GM12878 (cell line): ENCODE measurements at regions not wholly inside any gene's neighbourhood (a gene's known extent, or its start where the extent isn't known, plus 50 kb on each side); places are given as distances from the start of the nearest gene placed in this dataset.

Source experiments
- ATAC-seq: fragments of 200-7000 bp; cut with Tn5 transposase; 3 replicates; pipeline ENCODE4 v1.9.1; 2020; ENCODE audit warnings: mild to moderate bottlenecking, moderate library complexity
- BruUV-seq: library from RNA; stranded (reverse); fragments of 400-500 nt; replicated peaks from 2 replicates; lab custom pipeline; 2021; lab: Mats Ljungman, UMichigan
- CTCF ChIA-PET: fragments of 300-600 bp; sonication (Branson Sonifier 250); formaldehyde crosslinking; extraction: SDS; loops from one replicate; lab custom pipeline; 2021; ENCODE audit warnings: inconsistent platforms; lab: Yijun Ruan, JAX
- POLR2A ChIA-PET: fragments of 350-600 bp; formaldehyde crosslinking; extraction: SDS; loops from one replicate; lab custom pipeline; 2021; ENCODE audit warnings: inconsistent platforms; lab: Charles Lee
- RAD21 ChIA-PET: fragments of 300-600 bp; sonication (Branson Sonifier 250); formaldehyde crosslinking; loops from one replicate; lab custom pipeline; 2023; ENCODE audit warnings: antibody characterized with exemption; ENCODE audit not compliant: unreplicated experiment; lab: Charles Lee
- SMC1A ChIA-PET: fragments of 300-600 bp; sonication (Branson Sonifier 250); formaldehyde crosslinking; loops from one replicate; lab custom pipeline; 2023; ENCODE audit not compliant: unreplicated experiment, uncharacterized antibody; lab: Charles Lee
- DNase-seq: peaks from one replicate; pipeline ENCODE4 v3.0.0-alpha.2; 2011; ENCODE audit warnings: low read depth, low spot score
- FAIRE-seq: peaks from 3 replicates; lab custom pipeline; 2011; peaks lifted over from hg19 to GRCh38; lab: Jason Lieb, UNC
- H2AFZ ChIP-seq: 2 replicates; pipeline ENCODE4 v1.6.0; 2011; ENCODE audit warnings: low read depth, low read length, control low read depth; ENCODE audit not compliant: control insufficient read depth
- H3K27ac ChIP-seq: 2 replicates; pipeline ENCODE4 v1.5.1; 2011; ENCODE audit warnings: control low read depth; ENCODE audit not compliant: control insufficient read depth, insufficient read depth
- H3K27me3 ChIP-seq, 2 experiments: replicated peaks in 1 of 2; 2 replicates each; pipeline versions ENCODE4 v1.6.0 to v1.6.1; 2011; ENCODE audit warnings: low read length in 1 of 2; ENCODE audit not compliant: control insufficient read depth in 2 of 2, insufficient read depth in 2 of 2
- H3K36me3 ChIP-seq, 2 experiments: 2 replicates each; pipeline ENCODE4 v1.5.1; 2011; ENCODE audit warnings: low read length in 1 of 2; ENCODE audit not compliant: control insufficient read depth in 2 of 2, insufficient read depth in 2 of 2
- H3K4me1 ChIP-seq: 2 replicates; pipeline ENCODE4 v1.6.1; 2011; ENCODE audit warnings: mild to moderate bottlenecking, low read length, moderate library complexity, mixed read lengths; ENCODE audit not compliant: control insufficient read depth, insufficient read depth
- H3K4me2 ChIP-seq: 2 replicates; pipeline ENCODE4 v1.6.0; 2011; ENCODE audit warnings: control low read depth; ENCODE audit not compliant: control insufficient read depth, insufficient read depth
- H3K4me3 ChIP-seq: fragments of 200-600 bp; sonication (generic); 2 replicates; pipeline ENCODE4 v1.5.1; 2016
- H3K79me2 ChIP-seq: 2 replicates; pipeline ENCODE4 v1.6.0; 2011; ENCODE audit warnings: low read length; ENCODE audit not compliant: control insufficient read depth, insufficient read depth
- H3K9ac ChIP-seq: 2 replicates; pipeline ENCODE4 v1.8.0; 2011; ENCODE audit warnings: low read length, control low read depth, mixed read lengths; ENCODE audit not compliant: control insufficient read depth, insufficient read depth
- H3K9me3 ChIP-seq: replicated peaks from 3 replicates; pipeline ENCODE4 v1.5.1; 2011; ENCODE audit warnings: mild to moderate bottlenecking, low read length; ENCODE audit not compliant: control insufficient read depth, insufficient read depth
- H4K20me1 ChIP-seq: 2 replicates; pipeline ENCODE4 v1.6.0; 2011; ENCODE audit not compliant: control insufficient read depth, insufficient read depth
- ELK1 ChIP-seq: IDR thresholded peaks from 2 replicates; pipeline ENCODE4 v1.6.1; 2012; ENCODE audit warnings: low read depth, low read length, improper control_type of control experiment
- IKZF1 ChIP-seq: fragments of 450-650 bp; conservative IDR thresholded peaks from 2 replicates; pipeline ENCODE4 v1.6.1; 2017; ENCODE audit warnings: antibody characterized with exemption, mild to moderate bottlenecking
- LARP7 ChIP-seq: fragments of 450-650 bp; IDR thresholded peaks from 2 replicates; pipeline ENCODE4 v1.6.1; 2017; ENCODE audit warnings: mild to moderate bottlenecking
- MEF2A ChIP-seq: IDR thresholded peaks from 2 replicates; pipeline ENCODE4 v1.6.1; 2011; ENCODE audit warnings: low read depth, mild to moderate bottlenecking, low read length, moderate library complexity; ENCODE audit not compliant: insufficient read depth
- MLLT1 ChIP-seq: fragments of 450-650 bp; IDR thresholded peaks from 2 replicates; pipeline ENCODE4 v1.6.1; 2016; ENCODE audit warnings: mild to moderate bottlenecking
- REST ChIP-seq: IDR thresholded peaks from 2 replicates; pipeline ENCODE4 v1.6.1; 2012; ENCODE audit warnings: mild to moderate bottlenecking, low read depth, low read length
- RUNX3 ChIP-seq: IDR thresholded peaks from 2 replicates; pipeline ENCODE4 v1.6.1; 2012; ENCODE audit warnings: low read length, inconsistent platforms
- SPI1 ChIP-seq: IDR thresholded peaks from 2 replicates; pipeline ENCODE4 v1.6.1; 2011; ENCODE audit warnings: low read depth, mild to moderate bottlenecking, low read length, moderate library complexity, borderline replicate concordance; ENCODE audit not compliant: insufficient read depth
- ZNF592 ChIP-seq: fragments of 450-650 bp; IDR thresholded peaks from 2 replicates; pipeline ENCODE4 v1.6.1; 2017; ENCODE audit warnings: mild to moderate bottlenecking, moderate library complexity
- WGBS: methylation state at CpG from one replicate; pipeline ENCODE4 v1.1.6; 2016; ENCODE audit warnings: low lambda C conversion rate; ENCODE audit not compliant: insufficient replicate concordance, insufficient coverage; ENCODE audit errors: missing lambda C conversion rate; 5-methylcytosine and 5-hydroxymethylcytosine counted together
- in situ Hi-C: fragments of 300-500 bp; cut with MboI; formaldehyde crosslinking; loops from 9 replicates; pipeline ENCODE4 v1.14.3; 2018; ENCODE audit warnings: mixed read lengths
- intact Hi-C: fragments of 100-400 bp; cut with micrococcal nuclease; formaldehyde crosslinking; loops from one replicate; pipeline ENCODE4 v1.14.2; 2022; ENCODE audit not compliant: unreplicated experiment

- no peaks in the 10 kb centered on the region for H3K36me3 ChIP-seq
- in situ Hi-C loops, result no loop called here
- no peaks in the 10 kb centered on the region for H4K20me1 ChIP-seq
- SMC1A ChIA-PET, result no interaction called here
- no peak overlapping the region for H3K4me2 ChIP-seq
- no peak overlapping the region for H3K4me3 ChIP-seq
- no peak for DNase-seq
- BruUV-seq, result no TSS peak
- no peak overlapping the region for H3K9ac ChIP-seq
- H3K79me2 ChIP-seq, result no peaks in the 10 kb centered on the region
- no peaks in the 10 kb centered on the region for H3K4me1 ChIP-seq
- intact Hi-C loops, result no loop called here
- H3K27me3 ChIP-seq, result no peaks in the 10 kb centered on the region; a peak in 2 of 4 replicates
- no peak for ATAC-seq
- FAIRE-seq, result peak; percentile 13
- H3K27ac ChIP-seq, result no peak overlapping the region
- CTCF ChIA-PET, result interaction anchor here (1.2 kb wide), 1 partner anchor 108 kb away, joined by 3 read pairs; no protein-coding TSS in a partner anchor
- no peaks in the 10 kb centered on the region; the same call in 2 of the 3 replicates for H3K9me3 ChIP-seq
- RAD21 ChIA-PET, result no interaction called here
- no peak overlapping the region for H2AFZ ChIP-seq
- 9% methylated on average over 3 of the region's 3 CpGs for WGBS
- POLR2A ChIA-PET, result no interaction called here
- no peak for TF ChIP-seq LARP7
- TF ChIP-seq ZNF592, result no peak
- TF ChIP-seq RUNX3, result 0 out of 2 replicates have a peak, but pooled peaks have one; percentile 10
- TF ChIP-seq MEF2A, result no peak
- TF ChIP-seq ELK1, result no peak
- TF ChIP-seq REST, result no peak
- TF ChIP-seq SPI1, result no peak
- TF ChIP-seq IKZF1, result no peak
- no peak for TF ChIP-seq MLLT1
Measured at GRCh38 chr6:45813943-45814342, 201.7 kb downstream of the CLIC5 start.
